GM12892 (cell line): ENCODE measurements at regions not wholly inside any gene's neighbourhood (a gene's known extent, or its start where the extent isn't known, plus 50 kb on each side); places are given as distances from the start of the nearest gene placed in this dataset.

ENCODE experiments used
- POLR2A ChIP-seq: IDR thresholded peaks from 2 replicates; pipeline ENCODE4 v1.6.1; 2011; ENCODE audit warnings: low read depth, low read length, control low read depth
- TAF1 ChIP-seq: IDR thresholded peaks from 2 replicates; pipeline ENCODE4 v1.6.1; 2011; ENCODE audit warnings: low read depth, mild to moderate bottlenecking, control low read depth, low read length, borderline replicate concordance

DNA sequence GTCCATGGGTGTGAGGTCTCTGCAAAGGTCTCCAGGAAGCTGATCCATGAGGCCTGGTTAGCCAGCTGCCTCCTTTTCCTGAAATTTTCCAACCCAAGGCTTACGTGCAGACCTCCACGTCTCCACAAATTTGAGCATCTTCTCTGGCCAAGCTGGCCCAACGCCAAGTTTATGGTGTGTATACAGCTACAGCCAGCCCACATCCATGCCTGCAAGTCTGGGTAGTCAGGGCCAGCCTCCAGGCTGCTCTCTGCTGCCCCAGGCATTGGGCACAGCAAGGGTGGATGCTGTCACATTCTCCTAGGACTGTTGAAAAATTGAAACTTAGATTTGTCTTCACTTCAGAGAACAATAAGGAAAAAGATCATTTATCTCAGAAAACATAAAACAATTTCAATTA, 525.5 kb upstream of the CHAC2 start:
- TF ChIP-seq POLR2A (no peak), TAF1 (no peak)
